ENCODE measurements at regions not wholly inside any gene's neighbourhood (a gene's known extent, or its start where the extent isn't known, plus 50 kb on each side); places are given as distances from the start of the nearest gene placed in this dataset.

DNA sequence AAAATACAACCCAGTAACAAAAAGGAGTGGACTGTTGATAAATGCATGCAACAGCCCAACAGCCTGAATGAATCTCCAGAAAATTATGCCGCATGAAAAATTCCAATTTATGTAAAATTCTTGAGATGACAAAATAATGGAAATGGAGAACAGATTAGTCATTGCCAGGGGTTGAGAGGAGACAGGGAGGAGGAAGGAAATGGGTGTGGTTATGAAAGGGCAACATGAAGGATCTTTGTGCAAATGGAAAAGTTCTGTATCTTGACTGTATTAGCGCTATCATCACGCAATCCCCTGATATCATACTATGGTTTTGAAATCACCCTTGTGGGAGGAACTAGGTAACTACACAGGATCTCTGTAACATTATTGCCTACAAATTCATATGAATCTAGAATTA, 1058.3 kb upstream of the RBFOX1 start:
- TF ChIP-seq POLR2A (IDR thresholded peaks at IDR 0.05): no peak
- TF ChIP-seq, protein P1, sequence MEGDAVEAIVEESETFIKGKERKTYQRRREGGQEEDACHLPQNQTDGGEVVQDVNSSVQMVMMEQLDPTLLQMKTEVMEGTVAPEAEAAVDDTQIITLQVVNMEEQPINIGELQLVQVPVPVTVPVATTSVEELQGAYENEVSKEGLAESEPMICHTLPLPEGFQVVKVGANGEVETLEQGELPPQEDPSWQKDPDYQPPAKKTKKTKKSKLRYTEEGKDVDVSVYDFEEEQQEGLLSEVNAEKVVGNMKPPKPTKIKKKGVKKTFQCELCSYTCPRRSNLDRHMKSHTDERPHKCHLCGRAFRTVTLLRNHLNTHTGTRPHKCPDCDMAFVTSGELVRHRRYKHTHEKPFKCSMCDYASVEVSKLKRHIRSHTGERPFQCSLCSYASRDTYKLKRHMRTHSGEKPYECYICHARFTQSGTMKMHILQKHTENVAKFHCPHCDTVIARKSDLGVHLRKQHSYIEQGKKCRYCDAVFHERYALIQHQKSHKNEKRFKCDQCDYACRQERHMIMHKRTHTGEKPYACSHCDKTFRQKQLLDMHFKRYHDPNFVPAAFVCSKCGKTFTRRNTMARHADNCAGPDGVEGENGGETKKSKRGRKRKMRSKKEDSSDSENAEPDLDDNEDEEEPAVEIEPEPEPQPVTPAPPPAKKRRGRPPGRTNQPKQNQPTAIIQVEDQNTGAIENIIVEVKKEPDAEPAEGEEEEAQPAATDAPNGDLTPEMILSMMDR (IDR thresholded peaks at IDR 0.05): no peak

Data from breast epithelium (tissue), 3 donors.